ENCODE measurements at regions not wholly inside any gene's neighbourhood (a gene's known extent, or its start where the extent isn't known, plus 50 kb on each side); places are given as distances from the start of the nearest gene placed in this dataset.
A peak's percentile ranks its signal among the peaks of the same experiment; 100 is the strongest.

DNA sequence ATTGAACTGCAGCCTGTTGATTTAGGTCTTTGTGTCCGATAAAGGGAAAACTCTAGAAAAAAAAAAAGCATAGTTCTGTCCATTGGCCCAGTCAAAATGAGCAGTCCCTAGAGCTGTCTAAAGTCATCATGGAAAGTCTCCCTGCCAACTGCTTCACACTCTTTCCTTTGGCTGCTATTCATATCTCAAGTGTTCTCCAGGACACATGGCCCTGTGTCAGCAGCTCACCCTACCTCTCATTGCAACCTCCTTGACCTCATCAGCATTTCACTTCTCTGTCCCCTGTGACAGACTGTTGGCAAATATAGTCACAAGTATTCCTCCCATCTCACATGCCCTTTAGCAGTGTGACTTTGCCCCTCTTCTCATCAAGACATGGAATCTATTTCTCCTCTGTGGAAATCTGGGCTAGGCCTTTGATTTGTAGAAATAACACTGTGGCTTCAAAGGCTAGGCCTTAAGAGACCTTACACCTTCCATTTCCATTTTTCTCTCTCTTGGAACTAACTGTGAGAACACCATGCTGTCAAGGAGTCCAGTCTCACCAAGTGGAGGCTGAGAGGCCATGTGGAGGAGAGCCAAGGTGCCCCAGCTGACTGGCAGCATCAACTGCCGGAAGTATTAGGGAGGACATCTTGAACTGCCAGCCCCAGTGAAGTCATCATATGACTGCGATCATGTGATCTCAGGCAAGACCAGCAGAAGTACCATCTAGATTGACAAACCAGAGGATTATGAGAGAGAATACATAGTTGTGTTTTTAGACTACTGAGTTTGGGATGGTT, 149.4 kb upstream of the TARS1 start:
- Histone ChIP-seq H2BK12ac (ENCODE audit: low read length) (no peak overlapping the region), H3K9me3 (ENCODE audit: insufficient read depth, low read depth, low read length) (no peaks in the 10 kb centered on the region), H3K4me2 (ENCODE audit: low read length) (no peak overlapping the region), H4K12ac (ENCODE audit: low read depth, low read length) (no peak overlapping the region), H3K79me2 (ENCODE audit: control insufficient read depth, insufficient read depth, low read length, poor library complexity) (no peaks in the 10 kb centered on the region), H4K91ac (ENCODE audit: low read depth, low read length) (no peak overlapping the region), H3K27ac (ENCODE audit: low read depth, low read length) (no peak overlapping the region), H3K27me3 (ENCODE audit: insufficient read depth, low read length) (no peaks in the 10 kb centered on the region), H3K23ac (ENCODE audit: low read length) (no peak overlapping the region), H4K8ac (ENCODE audit: low read depth, low read length) (no peak overlapping the region), H3K4me3 (ENCODE audit: low read depth, low read length) (no peak overlapping the region), H2AK5ac (ENCODE audit: low read length) (no peak overlapping the region), H2AFZ (ENCODE audit: insufficient read depth, low read length, poor library complexity) (no peak overlapping the region), H3K18ac (ENCODE audit: low read length) (no peak overlapping the region), H3K9ac (ENCODE audit: low read length) (no peak overlapping the region), H3K4ac (ENCODE audit: low read depth, low read length) (no peak overlapping the region), H3K4me1 (ENCODE audit: control insufficient read depth in 1 of 2, insufficient read depth in 2 of 2, low read length in 2 of 2) (no peaks in the 10 kb centered on the region), H2BK120ac (ENCODE audit: insufficient read depth, low read length, poor library complexity) (no peak overlapping the region), H2BK5ac (ENCODE audit: low read depth, low read length, poor library complexity) (no peak overlapping the region), H3K36me3 (ENCODE audit: control insufficient read depth in 1 of 2, insufficient read depth in 2 of 2, low read length in 2 of 2) (no peaks in the 10 kb centered on the region), H3K79me1 (ENCODE audit: low read length) (no peaks in the 10 kb centered on the region), H3K14ac (ENCODE audit: low read length) (no peak overlapping the region)
- WGBS (ENCODE audit: extremely low coverage, insufficient coverage, insufficient read length), result no CpG with 5 or more reads among the region's 3 CpGs
- no peak for DNase-seq

DNA sequence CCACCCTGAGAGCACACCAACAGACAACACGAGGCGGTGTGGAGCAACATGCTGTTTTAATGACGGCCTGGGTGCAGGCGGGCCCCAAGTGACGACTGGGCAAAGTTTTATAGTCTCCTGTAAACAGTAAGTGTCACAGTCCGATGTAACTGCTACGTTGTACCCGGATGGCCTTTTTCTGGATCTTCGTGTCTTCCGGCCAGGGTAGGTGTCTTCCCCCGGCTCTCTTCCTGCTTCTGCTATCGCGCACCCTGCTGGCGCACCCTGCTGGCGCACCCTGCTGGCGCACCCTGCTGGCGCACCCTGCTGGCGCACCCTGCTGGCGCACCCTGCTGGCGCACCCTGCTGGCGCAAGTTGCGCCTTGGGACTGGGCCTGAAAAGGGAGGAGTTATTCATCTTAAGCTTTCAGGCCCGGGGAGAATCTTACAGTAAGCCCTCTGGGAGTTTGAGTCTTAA, 143.0 kb upstream of the TARS1 start:
- DNase-seq, result peak; percentile 21 to 22
- Histone ChIP-seq H3K4me3 (ENCODE audit: low read depth, low read length) (no peak overlapping the region), H3K4ac (ENCODE audit: low read depth, low read length) (no peak overlapping the region), H3K9ac (ENCODE audit: low read length) (no peak overlapping the region), H3K23ac (ENCODE audit: low read length) (no peak overlapping the region), H4K91ac (ENCODE audit: low read depth, low read length) (peak overlapping the region; percentile 86), H2BK120ac (ENCODE audit: insufficient read depth, low read length, poor library complexity) (peak overlapping the region; percentile 37), H3K4me2 (ENCODE audit: low read length) (no peak overlapping the region), H3K27me3 (ENCODE audit: insufficient read depth, low read length) (no peaks in the 10 kb centered on the region), H3K79me1 (ENCODE audit: low read length) (peaks cover 4% of the 10 kb centered on the region), H4K8ac (ENCODE audit: low read depth, low read length) (peak overlapping the region; percentile 13), H3K36me3 (ENCODE audit: control insufficient read depth in 1 of 2, insufficient read depth in 2 of 2, low read length in 2 of 2) (no peaks in the 10 kb centered on the region), H3K14ac (ENCODE audit: low read length) (peak overlapping the region; percentile 92), H2BK12ac (ENCODE audit: low read length) (peak overlapping the region; percentile 97), H2AK5ac (ENCODE audit: low read length) (peak overlapping the region; percentile 79), H3K79me2 (ENCODE audit: control insufficient read depth, insufficient read depth, low read length, poor library complexity) (no peaks in the 10 kb centered on the region), H3K9me3 (ENCODE audit: insufficient read depth, low read depth, low read length) (no peaks in the 10 kb centered on the region), H3K18ac (ENCODE audit: low read length) (peak overlapping the region; percentile 2), H2AFZ (ENCODE audit: insufficient read depth, low read length, poor library complexity) (peak overlapping the region; percentile 10), H2BK5ac (ENCODE audit: low read depth, low read length, poor library complexity) (no peak overlapping the region), H3K4me1 (ENCODE audit: control insufficient read depth in 1 of 2, insufficient read depth in 2 of 2, low read length in 2 of 2) (peaks cover 7 to 8% of the 10 kb centered on the region in 2 experiments), H4K12ac (ENCODE audit: low read depth, low read length) (peak overlapping the region; percentile 36), H3K27ac (ENCODE audit: low read depth, low read length) (no peak overlapping the region)
- no CpG with 5 or more reads among the region's 23 CpGs for WGBS (ENCODE audit: extremely low coverage, insufficient coverage, insufficient read length)

DNA sequence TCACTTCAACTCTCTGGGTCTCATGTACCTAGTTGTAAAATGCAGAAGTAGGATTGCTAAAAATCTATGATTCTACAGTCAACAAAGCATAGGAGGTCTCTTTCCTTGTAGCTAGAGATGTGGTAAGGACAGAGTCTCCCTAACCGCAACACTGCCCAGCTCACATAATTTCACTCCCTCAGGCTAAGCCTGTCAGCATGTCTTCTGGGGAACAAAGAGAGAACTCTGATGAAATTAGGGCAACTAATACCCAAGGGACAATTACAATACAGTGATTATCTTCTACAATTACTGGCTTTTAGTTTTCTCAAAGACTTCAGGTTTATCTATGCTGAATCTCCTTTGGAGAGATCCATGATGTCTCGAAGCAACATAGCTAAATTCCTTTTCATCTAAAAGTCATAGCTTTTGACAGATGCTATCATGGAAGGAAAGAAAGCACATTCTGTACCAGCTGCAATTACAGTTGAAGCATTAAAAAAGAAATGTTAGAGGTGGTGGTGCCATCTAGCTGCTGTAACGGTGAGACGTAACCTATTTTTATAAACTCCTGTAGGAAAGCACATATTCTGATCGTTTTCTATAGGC, 141.1 kb upstream of the TARS1 start:
- Histone ChIP-seq H3K79me1 (ENCODE audit: low read length) (peaks cover 4% of the 10 kb centered on the region), H3K14ac (ENCODE audit: low read length) (no peak overlapping the region), H3K36me3 (ENCODE audit: control insufficient read depth in 1 of 2, insufficient read depth in 2 of 2, low read length in 2 of 2) (no peaks in the 10 kb centered on the region), H3K4ac (ENCODE audit: low read depth, low read length) (no peak overlapping the region), H3K27me3 (ENCODE audit: insufficient read depth, low read length) (no peaks in the 10 kb centered on the region), H3K79me2 (ENCODE audit: control insufficient read depth, insufficient read depth, low read length, poor library complexity) (no peaks in the 10 kb centered on the region), H4K12ac (ENCODE audit: low read depth, low read length) (no peak overlapping the region), H2BK12ac (ENCODE audit: low read length) (no peak overlapping the region), H3K4me3 (ENCODE audit: low read depth, low read length) (no peak overlapping the region), H2AK5ac (ENCODE audit: low read length) (no peak overlapping the region), H3K4me1 (ENCODE audit: control insufficient read depth in 1 of 2, insufficient read depth in 2 of 2, low read length in 2 of 2) (peaks cover 8 to 10% of the 10 kb centered on the region in 2 experiments), H4K91ac (ENCODE audit: low read depth, low read length) (no peak overlapping the region), H3K9ac (ENCODE audit: low read length) (no peak overlapping the region), H3K18ac (ENCODE audit: low read length) (no peak overlapping the region), H3K23ac (ENCODE audit: low read length) (no peak overlapping the region), H3K27ac (ENCODE audit: low read depth, low read length) (no peak overlapping the region), H2BK5ac (ENCODE audit: low read depth, low read length, poor library complexity) (no peak overlapping the region), H4K8ac (ENCODE audit: low read depth, low read length) (no peak overlapping the region), H3K4me2 (ENCODE audit: low read length) (no peak overlapping the region), H2BK120ac (ENCODE audit: insufficient read depth, low read length, poor library complexity) (no peak overlapping the region), H3K9me3 (ENCODE audit: insufficient read depth, low read depth, low read length) (no peaks in the 10 kb centered on the region), H2AFZ (ENCODE audit: insufficient read depth, low read length, poor library complexity) (no peak overlapping the region)
- peak; percentile 69 to 79 for DNase-seq
- WGBS (ENCODE audit: extremely low coverage, insufficient coverage, insufficient read length), result no CpG with 5 or more reads among the region's 5 CpGs

DNA sequence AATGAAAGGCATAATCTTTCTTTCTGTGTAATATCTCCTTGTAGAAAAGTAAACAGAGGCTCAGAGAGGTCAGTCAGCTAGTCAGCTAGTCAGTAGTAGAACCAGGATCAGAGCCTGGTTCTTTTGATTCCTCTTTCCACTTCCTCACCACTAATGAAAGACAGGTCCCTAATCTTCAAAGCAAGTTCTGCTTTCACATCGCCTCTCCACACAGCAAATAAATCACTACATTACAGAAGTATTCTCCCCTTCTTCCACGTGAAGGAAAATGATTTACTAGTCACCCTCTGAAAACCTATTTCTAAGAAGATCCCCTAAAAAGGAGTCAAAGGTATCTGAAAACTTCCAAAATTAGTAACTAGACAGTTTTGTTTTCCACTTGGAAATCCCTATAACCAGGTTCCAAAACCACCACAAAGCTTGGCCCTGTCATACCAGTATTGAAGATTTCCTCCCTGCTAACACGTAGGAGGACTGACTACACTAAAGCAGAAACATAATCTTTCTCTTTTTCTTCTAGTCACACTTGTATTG, 140.5 kb upstream of the TARS1 start:
- Histone ChIP-seq H2BK12ac (ENCODE audit: low read length) (no peak overlapping the region), H3K4ac (ENCODE audit: low read depth, low read length) (no peak overlapping the region), H3K14ac (ENCODE audit: low read length) (no peak overlapping the region), H4K91ac (ENCODE audit: low read depth, low read length) (no peak overlapping the region), H2AFZ (ENCODE audit: insufficient read depth, low read length, poor library complexity) (no peak overlapping the region), H3K4me3 (ENCODE audit: low read depth, low read length) (no peak overlapping the region), H3K79me2 (ENCODE audit: control insufficient read depth, insufficient read depth, low read length, poor library complexity) (no peaks in the 10 kb centered on the region), H3K9ac (ENCODE audit: low read length) (no peak overlapping the region), H3K36me3 (ENCODE audit: control insufficient read depth in 1 of 2, insufficient read depth in 2 of 2, low read length in 2 of 2) (no peaks in the 10 kb centered on the region), H2BK5ac (ENCODE audit: low read depth, low read length, poor library complexity) (no peak overlapping the region), H2BK120ac (ENCODE audit: insufficient read depth, low read length, poor library complexity) (no peak overlapping the region), H3K4me1 (ENCODE audit: control insufficient read depth in 1 of 2, insufficient read depth in 2 of 2, low read length in 2 of 2) (peaks cover 8 to 10% of the 10 kb centered on the region in 2 experiments), H3K23ac (ENCODE audit: low read length) (no peak overlapping the region), H3K9me3 (ENCODE audit: insufficient read depth, low read depth, low read length) (no peaks in the 10 kb centered on the region), H4K12ac (ENCODE audit: low read depth, low read length) (no peak overlapping the region), H3K79me1 (ENCODE audit: low read length) (peaks cover 4% of the 10 kb centered on the region), H2AK5ac (ENCODE audit: low read length) (no peak overlapping the region), H3K27ac (ENCODE audit: low read depth, low read length) (no peak overlapping the region), H3K18ac (ENCODE audit: low read length) (no peak overlapping the region), H3K27me3 (ENCODE audit: insufficient read depth, low read length) (no peaks in the 10 kb centered on the region), H4K8ac (ENCODE audit: low read depth, low read length) (no peak overlapping the region), H3K4me2 (ENCODE audit: low read length) (no peak overlapping the region)
- no CpG with 5 or more reads among the region's 3 CpGs for WGBS (ENCODE audit: extremely low coverage, insufficient coverage, insufficient read length)
- DNase-seq, result peak in 1 of 2 donors; percentile 5
